Colonic mucosa (tissue), 4 donors: ENCODE measurements at regions not wholly inside any gene's neighbourhood (a gene's known extent, or its start where the extent isn't known, plus 50 kb on each side); places are given as distances from the start of the nearest gene placed in this dataset.

ENCODE experiments used
- DNase-seq: peaks from one replicate; pipeline ENCODE4 v3.0.0-alpha.2; 2020
- H3K27ac ChIP-seq: fragments of 200-600 bp; one replicate; pipeline ENCODE4 v1.8.0; 2021
- H3K27me3 ChIP-seq: fragments of 200-600 bp; one replicate; pipeline ENCODE4 v1.8.0; 2021
- H3K36me3 ChIP-seq: fragments of 200-600 bp; one replicate; pipeline ENCODE4 v1.8.0; 2021
- H3K4me1 ChIP-seq: fragments of 200-600 bp; one replicate; pipeline ENCODE4 v1.8.0; 2021; ENCODE audit warnings: mild to moderate bottlenecking
- H3K4me3 ChIP-seq: fragments of 200-600 bp; one replicate; pipeline ENCODE4 v1.8.0; 2021
- H3K9ac ChIP-seq, 2 donors: one replicate each; pipeline ENCODE4 v1.7.0; 2013; ENCODE audit warnings: control low read depth in 2 of 2, low read depth in 2 of 2, low read length in 2 of 2
- H3K9me3 ChIP-seq: fragments of 200-600 bp; one replicate; pipeline ENCODE4 v1.8.0; 2021
- CTCF ChIP-seq: fragments of 200-600 bp; IDR thresholded peaks from one replicate; pipeline ENCODE4 v1.8.0; 2022; ENCODE audit warnings: antibody characterized with exemption, mild to moderate bottlenecking
- intact Hi-C: fragments of 100-400 bp; cut with DNase I; formaldehyde crosslinking; loops from one replicate; pipeline ENCODE4 v1.14.1; 2022
- donor health status: healthy.
- donor health status: DM: no; HTN: no; CAD: no.
- donor health status: DM: no; HTN: no; CAD: no.

- Histone ChIP-seq H3K9ac (no peak overlapping the region), H3K27ac (no peak overlapping the region), H3K4me1 (no peaks in the 10 kb centered on the region), H3K27me3 (no peaks in the 10 kb centered on the region), H3K9me3 (no peaks in the 10 kb centered on the region), H3K36me3 (no peaks in the 10 kb centered on the region), H3K4me3 (no peak overlapping the region)
- DNase-seq, result no peak
- no peak for TF ChIP-seq CTCF
- intact Hi-C loops, result no loop called here
Measured at GRCh38 chr21:35348686-35349085, 299.6 kb upstream of the RUNX1 start.

GRCh38 chr21:35346697-35347096 lies 297.6 kb upstream of the RUNX1 start:
- Histone ChIP-seq H3K4me3 (no peak overlapping the region), H3K36me3 (no peaks in the 10 kb centered on the region), H3K9me3 (no peaks in the 10 kb centered on the region), H3K27ac (no peak overlapping the region), H3K27me3 (no peaks in the 10 kb centered on the region), H3K4me1 (no peaks in the 10 kb centered on the region), H3K9ac (no peak overlapping the region)
- no peak for TF ChIP-seq CTCF
- intact Hi-C loops, result no loop called here
- DNase-seq, result no peak

GRCh38 chr21:35345954-35346353 lies 296.9 kb upstream of the RUNX1 start:
- no peaks in the 10 kb centered on the region for H3K4me1 ChIP-seq
- H3K4me3 ChIP-seq, result no peak overlapping the region
- H3K36me3 ChIP-seq, result no peaks in the 10 kb centered on the region
- no peak for DNase-seq
- H3K9me3 ChIP-seq, result no peaks in the 10 kb centered on the region
- intact Hi-C loops, result no loop called here
- no peak overlapping the region for H3K9ac ChIP-seq
- no peaks in the 10 kb centered on the region for H3K27me3 ChIP-seq
- no peak for TF ChIP-seq CTCF
- H3K27ac ChIP-seq, result no peak overlapping the region

- Histone ChIP-seq H3K4me3 (no peak overlapping the region), H3K36me3 (no peaks in the 10 kb centered on the region), H3K4me1 (no peaks in the 10 kb centered on the region), H3K9ac (no peak overlapping the region), H3K27me3 (no peaks in the 10 kb centered on the region), H3K27ac (no peak overlapping the region), H3K9me3 (no peaks in the 10 kb centered on the region)
- no peak for DNase-seq
- TF ChIP-seq CTCF, result no peak
- intact Hi-C loops, result no loop called here
Measured at GRCh38 chr21:35344582-35344981, 295.5 kb upstream of the RUNX1 start.

GRCh38 chr21:35343046-35343819 lies 294.1 kb upstream of the RUNX1 start:
- H3K27me3 ChIP-seq, result no peaks in the 10 kb centered on the region
- no peak overlapping the region for H3K4me3 ChIP-seq
- no peaks in the 10 kb centered on the region for H3K4me1 ChIP-seq
- H3K36me3 ChIP-seq, result no peaks in the 10 kb centered on the region
- no peak overlapping the region for H3K9ac ChIP-seq
- no peak for TF ChIP-seq CTCF
- H3K27ac ChIP-seq, result no peak overlapping the region
- DNase-seq, result no peak
- intact Hi-C loops, result no loop called here
- H3K9me3 ChIP-seq, result no peaks in the 10 kb centered on the region
